Lung (tissue), 11 donors: ENCODE measurements at regions not wholly inside any gene's neighbourhood (a gene's known extent, or its start where the extent isn't known, plus 50 kb on each side); places are given as distances from the start of the nearest gene placed in this dataset.
A peak's percentile ranks its signal among the peaks of the same experiment; 100 is the strongest.

Experiments
- ATAC-seq: fragments of 200-7000 bp; cut with Tn5 transposase; one replicate; pipeline ENCODE4 v1.9.1; 2020; ENCODE audit warnings: moderate number of reproducible peaks; ENCODE audit not compliant: insufficient read depth, low FRiP score
- DNase-seq, 3 donors: peaks; one replicate each; pipeline ENCODE4 v3.0.0-alpha.2; 2013 to 2017
- H3K27ac ChIP-seq, 2 donors: one replicate each; pipeline ENCODE4 v1.5.1; 2013; ENCODE audit warnings: mild to moderate bottlenecking in 2 of 2, moderate library complexity in 2 of 2, control low read depth in 1 of 2, inconsistent platforms in 1 of 2, low read depth in 1 of 2, low read length in 1 of 2
- H3K27me3 ChIP-seq, 3 donors: one replicate each; pipeline ENCODE4 v1.5.1; 2013; ENCODE audit warnings: low read length in 2 of 3; ENCODE audit not compliant: control insufficient read depth in 3 of 3, insufficient read depth in 3 of 3
- H3K36me3 ChIP-seq, 4 donors: one replicate each; pipeline ENCODE4 v1.5.1; 2013; ENCODE audit warnings: low read length in 4 of 4, mild to moderate bottlenecking in 1 of 4, moderate library complexity in 1 of 4; ENCODE audit not compliant: control insufficient read depth in 4 of 4, insufficient read depth in 4 of 4
- H3K4me1 ChIP-seq, 5 donors: one replicate each; pipeline ENCODE4 v1.5.1; 2013; ENCODE audit warnings: low read length in 5 of 5, mild to moderate bottlenecking in 2 of 5, moderate library complexity in 1 of 5; ENCODE audit not compliant: control insufficient read depth in 5 of 5, insufficient read depth in 5 of 5
- H3K4me3 ChIP-seq: one replicate; pipeline ENCODE4 v1.5.1; 2013; ENCODE audit warnings: mild to moderate bottlenecking, control low read depth, moderate library complexity
- H3K9ac ChIP-seq, 2 donors: one replicate each; pipeline ENCODE4 v1.5.1; 2013; ENCODE audit warnings: low read length in 2 of 2, control low read depth in 1 of 2; ENCODE audit not compliant: insufficient read depth in 1 of 2
- H3K9me3 ChIP-seq, 4 donors: one replicate each; pipeline ENCODE4 v1.5.1; 2013; ENCODE audit warnings: low read length in 3 of 4, mild to moderate bottlenecking in 1 of 4, moderate library complexity in 1 of 4; ENCODE audit not compliant: control insufficient read depth in 4 of 4, insufficient read depth in 3 of 4
- CTCF ChIP-seq: IDR thresholded peaks from 2 replicates; pipeline ENCODE4 v1.5.1; 2012; ENCODE audit warnings: mild to moderate bottlenecking; ENCODE audit errors: control extremely low read depth, extremely low read depth
- WGBS, 2 donors: extraction: QIAGEN DNeasy Blood & Tissue Kit; methylation state at CpG; one replicate each; pipeline ENCODE4 v1.1.7; 2013; 5-methylcytosine and 5-hydroxymethylcytosine counted together
- donor health status: control.
- donor health status: control.
- donor health status: Bipolar disorder and iron deficiency.
- donor health status: healthy.
- donor health status: DM: yes; HTN: yes; CAD: no.

GRCh38 chr13:110809871-110810486, 96.5 kb downstream of the ING1 start:
- H3K4me1 ChIP-seq, result peaks cover 0 to 10% (median 0%) of the 10 kb centered on the region in 5 donors
- no peak for TF ChIP-seq CTCF
- no peak overlapping the region for H3K9ac ChIP-seq
- DNase-seq (no peak), ATAC-seq (no peak)
- no peak overlapping the region for H3K4me3 ChIP-seq
- no peak overlapping the region for H3K27ac ChIP-seq
- no peaks in the 10 kb centered on the region for H3K36me3 ChIP-seq
- WGBS, 2 donors, result 61 to 64% methylated on average over 10 of the region's 10 CpGs
- peaks cover 0 to 26% (median 7%) of the 10 kb centered on the region in 3 donors for H3K27me3 ChIP-seq
- H3K9me3 ChIP-seq, result peaks cover 0 to 6% (median 0%) of the 10 kb centered on the region in 4 donors

- H3K9me3 ChIP-seq, result peaks cover 0 to 6% (median 0%) of the 10 kb centered on the region in 4 donors
- H3K36me3 ChIP-seq, result no peaks in the 10 kb centered on the region
- peaks cover 0 to 10% (median 0%) of the 10 kb centered on the region in 5 donors for H3K4me1 ChIP-seq
- H3K4me3 ChIP-seq, result no peak overlapping the region
- no peak for TF ChIP-seq CTCF
- ATAC-seq, result no peak
- H3K27ac ChIP-seq, result no peak overlapping the region
- no peak for DNase-seq
- peaks cover 0 to 26% (median 7%) of the 10 kb centered on the region in 3 donors for H3K27me3 ChIP-seq
- H3K9ac ChIP-seq, result no peak overlapping the region
- WGBS, 2 donors, result 71 to 78% methylated on average over 16 of the region's 16 CpGs
These were observed 97.7 kb downstream of the ING1 start for GRCh38 chr13:110811008-110811720.

GRCh38 chr13:110811771-110812120, 98.2 kb downstream of the ING1 start:
- Histone ChIP-seq H3K27ac (no peak overlapping the region), H3K27me3 (peaks cover 0 to 26% (median 7%) of the 10 kb centered on the region in 3 donors), H3K4me1 (peaks cover 0 to 10% (median 0%) of the 10 kb centered on the region in 5 donors), H3K4me3 (no peak overlapping the region), H3K9ac (no peak overlapping the region), H3K9me3 (peaks cover 0 to 6% (median 0%) of the 10 kb centered on the region in 4 donors), H3K36me3 (no peaks in the 10 kb centered on the region)
- TF ChIP-seq CTCF, result no peak
- 47 to 50% methylated on average over 8 of the region's 8 CpGs for WGBS, 2 donors
- ATAC-seq, result no peak
- DNase-seq, result peak in 2 of 3 donors; percentile 36 to 51
